GM12891 (cell line): ENCODE measurements at regions not wholly inside any gene's neighbourhood (a gene's known extent, or its start where the extent isn't known, plus 50 kb on each side); places are given as distances from the start of the nearest gene placed in this dataset.

Experiments
- PAX5 ChIP-seq: IDR thresholded peaks from 2 replicates; pipeline ENCODE4 v1.6.1; 2011; ENCODE audit warnings: low read length, moderate library complexity, mild to moderate bottlenecking; ENCODE audit not compliant: insufficient read depth, severe bottlenecking
- POLR2A ChIP-seq: IDR thresholded peaks from 2 replicates; pipeline ENCODE4 v1.6.1; 2011; ENCODE audit warnings: low read depth, low read length, control low read depth
- POLR2AphosphoS5 ChIP-seq: IDR thresholded peaks from 2 replicates; pipeline ENCODE4 v1.6.1; 2011; ENCODE audit warnings: low read depth, low read length, control low read depth
- POU2F2 ChIP-seq: IDR thresholded peaks from 2 replicates; pipeline ENCODE4 v1.6.1; 2011; ENCODE audit warnings: low read depth, mild to moderate bottlenecking, control low read depth, low read length, moderate library complexity
- SPI1 ChIP-seq: IDR thresholded peaks from 2 replicates; pipeline ENCODE4 v1.6.1; 2011; ENCODE audit warnings: low read depth, low read length, control low read depth
- TAF1 ChIP-seq: IDR thresholded peaks from 2 replicates; pipeline ENCODE4 v1.6.1; 2011; ENCODE audit warnings: low read depth, low read length, control low read depth

- TF ChIP-seq POLR2A (no peak), POLR2AphosphoS5 (no peak), TAF1 (no peak), POU2F2 (no peak), SPI1 (no peak), PAX5 (no peak)
Measured at GRCh38 chr4:27191592-27191991, 331.0 kb downstream of the STIM2 start.
